ENCODE measurements at regions not wholly inside any gene's neighbourhood (a gene's known extent, or its start where the extent isn't known, plus 50 kb on each side); places are given as distances from the start of the nearest gene placed in this dataset.

- Histone ChIP-seq H3K4me1 (ENCODE audit: control insufficient read depth, extremely low read depth, insufficient read depth, low read length) (no peaks in the 10 kb centered on the region), H3K27me3 (ENCODE audit: control insufficient read depth, extremely low read depth, insufficient read depth, low read length) (no peaks in the 10 kb centered on the region), H3K9me1 (ENCODE audit: control insufficient read depth, extremely low read depth, insufficient read depth, low read length) (no peaks in the 10 kb centered on the region), H3K9ac (ENCODE audit: control insufficient read depth, extremely low read depth, insufficient read depth, low read length) (no peak overlapping the region), H3K9me3 (ENCODE audit: control insufficient read depth, low read depth, low read length) (no peaks in the 10 kb centered on the region), H3K36me3 (ENCODE audit: control insufficient read depth in 2 of 2, extremely low read depth in 1 of 2, insufficient read depth in 2 of 2, low read length in 2 of 2) (no peaks in the 10 kb centered on the region), H2AFZ (ENCODE audit: control insufficient read depth, low read length) (no peak overlapping the region), H4K20me1 (ENCODE audit: control insufficient read depth, extremely low read depth, insufficient read depth, low read length) (no peaks in the 10 kb centered on the region), H3K4me2 (ENCODE audit: control insufficient read depth, extremely low read depth, insufficient read depth, low read depth, low read length) (no peak overlapping the region), H3K79me2 (ENCODE audit: control insufficient read depth, insufficient read depth, low read length) (no peaks in the 10 kb centered on the region), H3K27ac (ENCODE audit: control insufficient read depth, insufficient read depth, low read length) (no peak overlapping the region), H3K4me3 (ENCODE audit: control insufficient read depth in 2 of 3, extremely low read depth in 1 of 3, insufficient read depth in 2 of 3, low read depth in 1 of 3, low read length in 3 of 3) (no peak overlapping the region)
- dilution Hi-C loops (cut with MboI; ENCODE audit: extremely low pct_ligation_motif_present, low sequenced_read_pairs): no loop called here
- TF ChIP-seq CTCF (optimal IDR thresholded peaks at IDR 0.05 in 1 of 3, IDR thresholded peaks at IDR 0.05 in 1 of 3, conservative IDR thresholded peaks at IDR 0.05 in 1 of 3; ENCODE audit: extremely low read depth in 1 of 3, insufficient read depth in 2 of 3, low read length in 3 of 3): no peak
- TF ChIP-seq EZH2 (IDR thresholded peaks at IDR 0.05; ENCODE audit: low read length): no peak
- DNase-seq (ENCODE audit: low read depth, low spot score) (no peak), FAIRE-seq (no peak)
These were observed 135.2 kb downstream of the RDH14 start for GRCh38 chr2:18425210-18425703.

GRCh38 chr2:18423636-18424035, 136.8 kb downstream of the RDH14 start:
- no peak for FAIRE-seq
- DNase-seq (ENCODE audit: low read depth, low spot score): no peak
- Histone ChIP-seq H3K9me3 (ENCODE audit: control insufficient read depth, low read depth, low read length) (no peaks in the 10 kb centered on the region), H3K9me1 (ENCODE audit: control insufficient read depth, extremely low read depth, insufficient read depth, low read length) (no peaks in the 10 kb centered on the region), H4K20me1 (ENCODE audit: control insufficient read depth, extremely low read depth, insufficient read depth, low read length) (no peaks in the 10 kb centered on the region), H3K36me3 (ENCODE audit: control insufficient read depth in 2 of 2, extremely low read depth in 1 of 2, insufficient read depth in 2 of 2, low read length in 2 of 2) (no peaks in the 10 kb centered on the region), H3K27ac (ENCODE audit: control insufficient read depth, insufficient read depth, low read length) (no peak overlapping the region), H3K4me1 (ENCODE audit: control insufficient read depth, extremely low read depth, insufficient read depth, low read length) (no peaks in the 10 kb centered on the region), H3K79me2 (ENCODE audit: control insufficient read depth, insufficient read depth, low read length) (no peaks in the 10 kb centered on the region), H3K4me2 (ENCODE audit: control insufficient read depth, extremely low read depth, insufficient read depth, low read depth, low read length) (no peak overlapping the region), H3K27me3 (ENCODE audit: control insufficient read depth, extremely low read depth, insufficient read depth, low read length) (no peaks in the 10 kb centered on the region), H3K4me3 (ENCODE audit: control insufficient read depth in 2 of 3, extremely low read depth in 1 of 3, insufficient read depth in 2 of 3, low read depth in 1 of 3, low read length in 3 of 3) (no peak overlapping the region), H3K9ac (ENCODE audit: control insufficient read depth, extremely low read depth, insufficient read depth, low read length) (no peak overlapping the region), H2AFZ (ENCODE audit: control insufficient read depth, low read length) (no peak overlapping the region)
- dilution Hi-C loops (cut with MboI; ENCODE audit: extremely low pct_ligation_motif_present, low sequenced_read_pairs): no loop called here
- TF ChIP-seq EZH2 (IDR thresholded peaks at IDR 0.05; ENCODE audit: low read length) (no peak), CTCF (optimal IDR thresholded peaks at IDR 0.05 in 1 of 3, IDR thresholded peaks at IDR 0.05 in 1 of 3, conservative IDR thresholded peaks at IDR 0.05 in 1 of 3; ENCODE audit: extremely low read depth in 1 of 3, insufficient read depth in 2 of 3, low read length in 3 of 3) (no peak)

Measured in keratinocyte (primary cell).